ENCODE measurements at regions not wholly inside any gene's neighbourhood (a gene's known extent, or its start where the extent isn't known, plus 50 kb on each side); places are given as distances from the start of the nearest gene placed in this dataset.
"Not testable (repeated sequence)": the region's sequence is repeated elsewhere in the genome, so short reads cannot be mapped to it uniquely, and the experiment has no call there.

DNA sequence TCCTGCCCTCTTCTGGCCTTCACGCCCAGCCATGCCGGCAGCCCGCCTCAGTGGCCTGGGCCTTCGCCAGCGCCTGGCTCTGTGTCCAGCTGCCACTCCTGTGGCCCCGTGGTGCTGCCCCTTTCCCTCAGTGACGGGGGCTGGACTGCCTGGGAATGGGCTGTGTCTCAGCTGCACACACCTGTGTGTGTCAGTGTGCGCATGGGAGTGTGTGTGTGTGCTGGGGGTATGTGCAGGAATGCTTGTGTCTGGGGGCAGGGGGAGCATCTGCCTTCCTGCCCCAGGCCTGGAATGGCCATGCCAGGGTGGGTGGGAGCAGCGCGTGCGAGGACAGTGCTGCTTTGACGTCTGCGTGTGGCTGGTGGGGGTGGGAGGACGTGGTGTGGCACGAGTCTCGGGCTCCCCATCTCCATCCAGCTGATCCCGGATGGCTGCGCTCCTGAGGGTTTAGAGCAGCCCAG, 224.9 kb downstream of the TMEM121 start:
- H3K4me3 ChIP-seq; H3K36me3 ChIP-seq (ENCODE audit: control insufficient read depth in 4 of 4, insufficient read depth in 4 of 4, low read length in 4 of 4); DNase-seq; H3K27me3 ChIP-seq (ENCODE audit: control insufficient read depth in 3 of 3, insufficient read depth in 3 of 3, low read length in 2 of 3); H3K27ac ChIP-seq (ENCODE audit: low read depth in 1 of 2, low read length in 1 of 2); H3K9me3 ChIP-seq (ENCODE audit: control insufficient read depth in 4 of 4, insufficient read depth in 3 of 4, low read length in 3 of 4); ATAC-seq (ENCODE audit: insufficient read depth, low FRiP score); H3K4me1 ChIP-seq (ENCODE audit: control insufficient read depth in 5 of 5, insufficient read depth in 5 of 5, low read length in 5 of 5); H3K9ac ChIP-seq (ENCODE audit: insufficient read depth in 1 of 2, low read length in 2 of 2): not testable (repeated sequence)
- WGBS, 2 donors: 86 to 89% methylated on average over 15 to 18 of the region's 18 CpGs

DNA sequence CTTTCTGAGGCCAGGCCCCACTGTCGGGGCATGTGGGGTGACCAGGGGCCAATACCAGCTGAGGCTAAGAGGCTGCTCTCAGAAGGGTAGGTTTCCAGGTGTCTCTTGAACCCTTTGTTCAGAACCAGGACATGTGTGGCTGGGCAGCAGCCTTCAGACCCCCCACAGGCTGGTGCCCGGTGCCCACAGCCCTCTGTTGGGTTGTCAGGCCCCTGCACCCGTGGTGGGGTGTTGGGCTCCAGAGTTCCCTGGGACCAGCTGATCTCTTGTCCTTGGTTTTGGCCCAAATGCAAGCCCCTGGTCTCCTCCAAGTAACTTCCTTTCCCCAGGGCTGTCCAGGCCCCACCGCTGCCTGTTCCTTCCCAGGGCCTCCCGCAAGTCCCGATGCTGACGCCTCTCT, 226.0 kb downstream of the TMEM121 start:
- H3K9me3 ChIP-seq (ENCODE audit: control insufficient read depth in 4 of 4, insufficient read depth in 3 of 4, low read length in 3 of 4); ATAC-seq (ENCODE audit: insufficient read depth, low FRiP score); H3K4me3 ChIP-seq; DNase-seq; H3K36me3 ChIP-seq (ENCODE audit: control insufficient read depth in 4 of 4, insufficient read depth in 4 of 4, low read length in 4 of 4); H3K4me1 ChIP-seq (ENCODE audit: control insufficient read depth in 5 of 5, insufficient read depth in 5 of 5, low read length in 5 of 5); H3K27ac ChIP-seq (ENCODE audit: low read depth in 1 of 2, low read length in 1 of 2); H3K27me3 ChIP-seq (ENCODE audit: control insufficient read depth in 3 of 3, insufficient read depth in 3 of 3, low read length in 2 of 3); H3K9ac ChIP-seq (ENCODE audit: insufficient read depth in 1 of 2, low read length in 2 of 2): not testable (repeated sequence)
- WGBS, 2 donors: 65 to 78% methylated on average over 2 to 3 of the region's 7 CpGs

DNA sequence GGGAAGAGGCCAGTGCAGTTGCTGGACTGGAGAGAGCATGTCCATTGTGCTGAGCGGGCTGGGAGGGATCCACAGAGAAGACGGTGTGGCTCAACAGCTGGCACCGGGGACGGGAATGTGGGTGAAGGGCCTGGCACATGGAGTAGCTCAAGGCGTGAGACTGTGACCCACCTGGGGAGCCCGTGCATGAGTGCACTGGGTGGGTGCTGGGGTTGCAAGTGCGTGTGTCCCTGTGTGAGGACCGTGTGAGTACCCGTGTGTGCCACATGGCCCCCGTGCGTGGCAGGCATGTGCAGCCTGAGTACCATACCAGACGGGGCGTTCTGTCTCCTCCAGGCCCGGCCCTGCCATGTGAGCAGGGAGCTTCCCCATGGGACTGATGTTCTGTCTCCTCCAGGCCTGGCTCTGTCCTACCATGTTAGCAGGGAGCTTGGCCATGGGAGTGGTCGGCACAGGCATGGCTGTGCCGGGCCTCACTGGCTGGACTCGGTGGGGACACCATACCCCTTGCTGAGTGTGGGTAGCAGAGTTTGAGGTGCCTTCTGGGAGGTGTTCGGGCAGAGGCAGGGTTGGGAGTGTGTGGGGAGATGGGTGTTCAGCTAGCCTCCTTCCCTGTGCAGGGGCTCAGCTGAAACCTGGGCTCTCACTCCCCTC, 234.4 kb downstream of the TMEM121 start:
- H3K27me3 ChIP-seq (ENCODE audit: control insufficient read depth in 3 of 3, insufficient read depth in 3 of 3, low read length in 2 of 3): no peaks in the 10 kb centered on the region
- 84 to 87% methylated on average over 18 of the region's 18 CpGs for WGBS, 2 donors
- H3K27ac ChIP-seq (ENCODE audit: low read depth in 1 of 2, low read length in 1 of 2): no peak overlapping the region
- ATAC-seq (ENCODE audit: insufficient read depth, low FRiP score) (no peak), DNase-seq (no peak)
- no peak overlapping the region for H3K4me3 ChIP-seq
- H3K9ac ChIP-seq (ENCODE audit: insufficient read depth in 1 of 2, low read length in 2 of 2): no peak overlapping the region
- no peaks in the 10 kb centered on the region for H3K4me1 ChIP-seq (ENCODE audit: control insufficient read depth in 5 of 5, insufficient read depth in 5 of 5, low read length in 5 of 5)
- peaks cover 0 to 5% (median 4%) of the 10 kb centered on the region in 4 donors for H3K9me3 ChIP-seq (ENCODE audit: control insufficient read depth in 4 of 4, insufficient read depth in 3 of 4, low read length in 3 of 4)
- H3K36me3 ChIP-seq (ENCODE audit: control insufficient read depth in 4 of 4, insufficient read depth in 4 of 4, low read length in 4 of 4): no peaks in the 10 kb centered on the region
- TF ChIP-seq, protein P1, sequence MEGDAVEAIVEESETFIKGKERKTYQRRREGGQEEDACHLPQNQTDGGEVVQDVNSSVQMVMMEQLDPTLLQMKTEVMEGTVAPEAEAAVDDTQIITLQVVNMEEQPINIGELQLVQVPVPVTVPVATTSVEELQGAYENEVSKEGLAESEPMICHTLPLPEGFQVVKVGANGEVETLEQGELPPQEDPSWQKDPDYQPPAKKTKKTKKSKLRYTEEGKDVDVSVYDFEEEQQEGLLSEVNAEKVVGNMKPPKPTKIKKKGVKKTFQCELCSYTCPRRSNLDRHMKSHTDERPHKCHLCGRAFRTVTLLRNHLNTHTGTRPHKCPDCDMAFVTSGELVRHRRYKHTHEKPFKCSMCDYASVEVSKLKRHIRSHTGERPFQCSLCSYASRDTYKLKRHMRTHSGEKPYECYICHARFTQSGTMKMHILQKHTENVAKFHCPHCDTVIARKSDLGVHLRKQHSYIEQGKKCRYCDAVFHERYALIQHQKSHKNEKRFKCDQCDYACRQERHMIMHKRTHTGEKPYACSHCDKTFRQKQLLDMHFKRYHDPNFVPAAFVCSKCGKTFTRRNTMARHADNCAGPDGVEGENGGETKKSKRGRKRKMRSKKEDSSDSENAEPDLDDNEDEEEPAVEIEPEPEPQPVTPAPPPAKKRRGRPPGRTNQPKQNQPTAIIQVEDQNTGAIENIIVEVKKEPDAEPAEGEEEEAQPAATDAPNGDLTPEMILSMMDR (IDR thresholded peaks at IDR 0.05; ENCODE audit: control extremely low read depth, extremely low read depth): no peak

DNA sequence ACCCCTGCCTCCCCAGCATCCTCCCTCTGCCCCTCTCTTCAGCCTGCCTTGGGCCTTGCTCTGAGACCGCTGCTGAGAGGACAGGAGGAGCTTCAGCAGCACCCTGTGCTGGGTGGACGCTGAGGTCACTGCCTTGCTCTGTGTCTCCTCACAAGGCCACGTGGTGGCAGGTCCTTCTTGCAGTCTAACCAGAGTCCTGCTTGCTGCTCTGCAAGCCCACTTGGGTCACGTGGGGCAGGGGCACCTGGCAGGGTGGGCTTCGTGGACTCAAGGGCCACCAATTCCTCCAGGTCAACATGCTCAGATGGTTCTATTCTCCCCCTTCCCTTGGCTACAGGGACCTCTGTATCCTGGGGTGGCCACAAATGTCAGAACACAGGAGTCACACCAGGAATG, 235.0 kb downstream of the TMEM121 start:
- not testable (repeated sequence) for H3K27ac ChIP-seq (ENCODE audit: low read depth in 1 of 2, low read length in 1 of 2); H3K36me3 ChIP-seq (ENCODE audit: control insufficient read depth in 4 of 4, insufficient read depth in 4 of 4, low read length in 4 of 4); H3K4me1 ChIP-seq (ENCODE audit: control insufficient read depth in 5 of 5, insufficient read depth in 5 of 5, low read length in 5 of 5); DNase-seq; H3K4me3 ChIP-seq; H3K9ac ChIP-seq (ENCODE audit: insufficient read depth in 1 of 2, low read length in 2 of 2); ATAC-seq (ENCODE audit: insufficient read depth, low FRiP score); H3K27me3 ChIP-seq (ENCODE audit: control insufficient read depth in 3 of 3, insufficient read depth in 3 of 3, low read length in 2 of 3); H3K9me3 ChIP-seq (ENCODE audit: control insufficient read depth in 4 of 4, insufficient read depth in 3 of 4, low read length in 3 of 4)
- 75 to 76% methylated on average over 5 of the region's 5 CpGs for WGBS, 2 donors

DNA sequence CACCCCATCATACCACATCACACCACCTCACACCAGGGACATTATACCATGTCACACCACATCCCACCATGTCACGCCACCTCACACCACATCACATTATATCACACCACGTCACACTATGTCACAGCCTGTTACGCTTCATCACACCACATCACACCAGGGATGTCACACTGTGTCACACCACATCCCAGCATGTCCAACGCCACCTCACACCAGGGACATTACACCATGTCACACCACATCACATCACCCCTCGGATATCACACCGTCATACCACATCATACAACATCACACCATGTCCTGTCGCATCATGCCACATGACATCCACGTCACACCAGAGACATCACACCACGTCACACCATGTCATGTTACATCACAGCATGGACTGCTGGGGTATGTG, 235.5 kb downstream of the TMEM121 start:
- H3K4me3 ChIP-seq: no peak overlapping the region
- peaks cover 0 to 8% (median 5%) of the 10 kb centered on the region in 4 donors for H3K9me3 ChIP-seq (ENCODE audit: control insufficient read depth in 4 of 4, insufficient read depth in 3 of 4, low read length in 3 of 4)
- TF ChIP-seq, protein P1 (IDR thresholded peaks at IDR 0.05; ENCODE audit: control extremely low read depth, extremely low read depth): no peak
- 76 to 89% methylated on average over 9 of the region's 9 CpGs for WGBS, 2 donors
- H3K27me3 ChIP-seq (ENCODE audit: control insufficient read depth in 3 of 3, insufficient read depth in 3 of 3, low read length in 2 of 3): no peaks in the 10 kb centered on the region
- no peak overlapping the region for H3K27ac ChIP-seq (ENCODE audit: low read depth in 1 of 2, low read length in 1 of 2)
- no peaks in the 10 kb centered on the region for H3K36me3 ChIP-seq (ENCODE audit: control insufficient read depth in 4 of 4, insufficient read depth in 4 of 4, low read length in 4 of 4)
- H3K9ac ChIP-seq (ENCODE audit: insufficient read depth in 1 of 2, low read length in 2 of 2): no peak overlapping the region
- DNase-seq (no peak), ATAC-seq (ENCODE audit: insufficient read depth, low FRiP score) (no peak)
- no peaks in the 10 kb centered on the region for H3K4me1 ChIP-seq (ENCODE audit: control insufficient read depth in 5 of 5, insufficient read depth in 5 of 5, low read length in 5 of 5)

DNA sequence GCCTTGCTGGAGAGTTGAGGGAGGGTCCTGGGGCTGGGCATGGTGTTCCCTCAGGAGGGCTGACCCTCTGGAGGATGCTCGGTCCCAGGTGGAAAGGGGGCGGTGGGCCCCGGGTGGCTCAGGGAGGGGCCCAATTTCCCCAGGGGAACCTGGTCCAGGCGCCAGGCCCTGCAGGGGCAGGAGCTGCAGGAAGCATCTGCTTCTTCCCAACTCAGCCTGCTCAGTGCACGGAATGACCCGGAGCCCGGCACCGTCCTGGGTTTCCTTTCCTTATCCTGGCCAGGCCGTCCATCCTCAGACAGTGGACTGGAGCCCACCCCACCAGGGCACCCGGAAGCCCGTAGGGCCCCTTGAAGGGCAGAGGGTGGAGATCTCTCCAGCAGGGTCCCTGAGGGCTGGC, 235.9 kb downstream of the TMEM121 start:
- WGBS, 2 donors: 83% methylated on average over 5 of the region's 11 CpGs; no CpG with 5 or more reads in 1 of the 2 donors

DNA sequence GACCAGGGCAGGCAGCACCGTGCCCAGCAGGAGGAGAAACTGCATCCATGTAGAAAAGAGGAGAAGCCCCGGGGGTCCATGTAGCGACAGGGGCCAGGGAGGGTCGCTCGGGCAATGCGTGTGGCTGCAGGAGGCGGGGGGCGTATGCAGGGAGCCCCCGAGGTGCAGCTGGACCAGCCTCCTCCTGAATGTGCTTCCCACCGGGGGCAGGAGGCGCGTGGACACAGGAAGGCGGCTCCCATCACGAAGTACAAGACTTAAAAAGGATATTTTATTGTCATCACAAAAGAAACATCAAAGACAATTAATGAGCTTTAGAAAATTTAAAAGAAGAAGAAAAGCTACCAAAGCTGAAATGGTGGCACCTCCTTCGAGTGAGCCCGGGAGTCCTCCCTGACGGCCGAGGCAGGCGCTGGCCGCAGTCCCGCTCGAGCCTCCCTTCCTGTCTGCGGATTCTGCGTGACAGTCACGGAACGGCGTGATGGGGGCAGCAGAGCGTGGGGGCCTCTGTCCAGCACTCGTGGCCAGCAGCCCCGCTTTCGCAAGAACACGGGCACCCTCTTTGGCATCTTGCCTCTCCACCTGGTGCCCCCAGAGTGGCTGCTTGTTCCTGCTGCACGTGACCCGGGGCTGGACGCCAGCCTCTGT, 238.0 kb downstream of the TMEM121 start:
- not testable (repeated sequence) for H3K4me1 ChIP-seq (ENCODE audit: control insufficient read depth in 5 of 5, insufficient read depth in 5 of 5, low read length in 5 of 5); H3K9ac ChIP-seq (ENCODE audit: insufficient read depth in 1 of 2, low read length in 2 of 2); H3K27ac ChIP-seq (ENCODE audit: low read depth in 1 of 2, low read length in 1 of 2); H3K36me3 ChIP-seq (ENCODE audit: control insufficient read depth in 4 of 4, insufficient read depth in 4 of 4, low read length in 4 of 4); H3K4me3 ChIP-seq; H3K9me3 ChIP-seq (ENCODE audit: control insufficient read depth in 4 of 4, insufficient read depth in 3 of 4, low read length in 3 of 4); DNase-seq; ATAC-seq (ENCODE audit: insufficient read depth, low FRiP score); H3K27me3 ChIP-seq (ENCODE audit: control insufficient read depth in 3 of 3, insufficient read depth in 3 of 3, low read length in 2 of 3)
- WGBS, 2 donors: 81 to 82% methylated on average over 26 to 30 of the region's 35 CpGs

More for the DNA sequence above, 235.9 kb downstream of the TMEM121 start:
- DNase-seq; H3K27ac ChIP-seq (ENCODE audit: low read depth in 1 of 2, low read length in 1 of 2); H3K4me1 ChIP-seq (ENCODE audit: control insufficient read depth in 5 of 5, insufficient read depth in 5 of 5, low read length in 5 of 5); H3K9ac ChIP-seq (ENCODE audit: insufficient read depth in 1 of 2, low read length in 2 of 2); H3K27me3 ChIP-seq (ENCODE audit: control insufficient read depth in 3 of 3, insufficient read depth in 3 of 3, low read length in 2 of 3); ATAC-seq (ENCODE audit: insufficient read depth, low FRiP score); H3K4me3 ChIP-seq; H3K9me3 ChIP-seq (ENCODE audit: control insufficient read depth in 4 of 4, insufficient read depth in 3 of 4, low read length in 3 of 4); H3K36me3 ChIP-seq (ENCODE audit: control insufficient read depth in 4 of 4, insufficient read depth in 4 of 4, low read length in 4 of 4): not testable (repeated sequence)
